Epithelial cell of prostate (primary cell): ENCODE measurements at regions not wholly inside any gene's neighbourhood (a gene's known extent, or its start where the extent isn't known, plus 50 kb on each side); places are given as distances from the start of the nearest gene placed in this dataset.
A peak's percentile ranks its signal among the peaks of the same experiment; 100 is the strongest.
"Not testable (repeated sequence)": the region's sequence is repeated elsewhere in the genome, so short reads cannot be mapped to it uniquely, and the experiment has no call there.

Experiments
- DNase-seq: peaks from one replicate; pipeline ENCODE4 v3.0.0-alpha.2; 2011; ENCODE audit warnings: low read depth, low spot score
- H3K27ac ChIP-seq: fragments of 450-650 bp; 2 replicates; pipeline ENCODE4 v1.5.1; 2017; ENCODE audit warnings: mild to moderate bottlenecking

DNA sequence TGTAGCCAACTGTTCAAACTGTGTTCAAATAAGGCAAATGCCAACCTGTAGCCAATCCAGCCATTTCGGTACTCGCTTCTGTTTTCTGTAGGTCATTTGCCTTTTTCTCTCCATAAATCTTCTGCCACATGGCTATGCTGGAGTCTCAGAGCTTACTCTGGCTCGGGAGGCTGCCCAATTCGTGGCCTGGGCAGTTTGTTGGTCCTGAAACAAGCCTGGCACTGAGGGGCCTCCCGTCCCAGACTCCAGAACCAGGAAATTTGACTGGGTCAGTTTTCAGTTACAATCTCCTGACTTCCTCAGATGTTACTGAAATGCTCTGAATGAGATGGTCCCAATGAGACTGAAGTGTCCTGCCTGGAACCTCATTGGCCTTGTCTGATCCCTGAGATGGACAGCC lies 120.8 kb upstream of the NPAS2 start:
- no peak overlapping the region for H3K27ac ChIP-seq
- no peak for DNase-seq

DNA sequence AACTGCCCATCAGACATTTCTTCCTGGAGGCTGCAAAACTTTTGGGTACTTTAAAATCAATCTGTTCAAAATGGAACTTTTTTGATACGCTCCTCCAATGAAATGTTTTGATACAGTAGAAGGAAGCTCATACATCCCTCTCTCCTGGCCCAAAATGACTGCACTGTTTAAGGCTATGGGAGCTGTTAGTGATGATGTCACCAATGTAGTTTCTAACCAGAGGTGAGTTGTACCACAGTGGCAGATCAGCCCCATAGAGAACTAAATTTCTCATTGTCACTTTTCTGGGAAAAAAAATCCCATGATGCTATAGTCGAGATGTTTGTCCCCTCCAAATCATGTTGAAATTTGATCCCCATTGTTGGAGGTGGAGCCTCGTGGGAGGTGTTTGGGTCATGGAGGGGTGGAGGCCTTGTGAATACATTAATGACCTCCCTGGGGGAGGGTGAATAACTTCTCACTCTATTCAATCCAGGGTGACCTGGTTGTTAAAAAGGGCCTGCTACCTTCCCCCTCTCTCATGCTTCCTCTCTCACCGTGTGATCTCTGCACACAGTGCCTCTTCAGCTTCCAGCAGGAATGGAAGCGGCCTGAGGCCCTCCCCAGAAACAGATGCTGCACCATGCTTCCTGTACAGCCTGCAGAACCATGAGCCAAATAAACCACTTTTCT lies 117.4 kb upstream of the NPAS2 start:
- no peak overlapping the region for H3K27ac ChIP-seq

DNA sequence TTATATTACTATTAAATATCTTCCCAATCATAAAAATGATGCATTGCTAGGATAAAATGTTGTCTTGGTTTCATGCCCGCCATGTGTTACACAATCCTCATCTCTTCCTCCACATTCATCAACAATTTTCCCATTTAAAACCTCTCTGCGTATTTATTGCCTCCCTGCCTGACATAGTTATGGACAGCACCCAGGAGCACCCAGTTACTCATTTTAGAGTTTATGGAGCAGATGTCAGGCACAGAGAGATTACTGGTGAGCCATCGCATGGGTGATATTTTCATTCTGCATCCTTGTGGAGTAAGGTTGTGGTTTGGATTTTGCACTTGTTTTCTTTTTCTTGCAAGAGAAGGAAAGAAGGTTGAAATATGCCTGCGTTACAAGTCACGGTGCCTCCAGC lies 116.7 kb upstream of the NPAS2 start:
- no peak for DNase-seq
- H3K27ac ChIP-seq: no peak overlapping the region

More for the DNA sequence above, 117.4 kb upstream of the NPAS2 start:
- no peak for DNase-seq

DNA sequence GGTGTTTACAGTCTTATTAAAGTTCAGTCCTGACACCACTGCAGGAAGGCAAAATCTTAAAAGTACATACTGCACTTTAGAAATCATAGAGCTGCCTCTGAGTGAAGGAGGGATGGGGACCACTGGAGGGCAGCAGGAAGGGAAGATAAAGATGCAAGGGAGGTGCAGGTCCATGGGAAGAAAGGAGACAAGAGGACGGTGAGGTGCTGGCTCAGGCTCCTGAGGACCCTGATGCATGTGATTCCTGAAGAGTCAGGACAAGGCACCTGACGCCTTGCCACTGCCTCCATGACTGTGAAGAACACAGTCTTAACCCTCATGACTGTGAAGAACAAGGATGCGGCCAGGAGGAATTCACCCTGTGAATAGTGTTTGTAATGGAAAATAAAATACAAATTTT lies 116.2 kb upstream of the NPAS2 start:
- H3K27ac ChIP-seq: no peak overlapping the region
- DNase-seq: no peak

GRCh38 chr2:100704156-100704555 lies 115.8 kb upstream of the NPAS2 start:
- no peak for DNase-seq
- H3K27ac ChIP-seq: no peak overlapping the region

DNA sequence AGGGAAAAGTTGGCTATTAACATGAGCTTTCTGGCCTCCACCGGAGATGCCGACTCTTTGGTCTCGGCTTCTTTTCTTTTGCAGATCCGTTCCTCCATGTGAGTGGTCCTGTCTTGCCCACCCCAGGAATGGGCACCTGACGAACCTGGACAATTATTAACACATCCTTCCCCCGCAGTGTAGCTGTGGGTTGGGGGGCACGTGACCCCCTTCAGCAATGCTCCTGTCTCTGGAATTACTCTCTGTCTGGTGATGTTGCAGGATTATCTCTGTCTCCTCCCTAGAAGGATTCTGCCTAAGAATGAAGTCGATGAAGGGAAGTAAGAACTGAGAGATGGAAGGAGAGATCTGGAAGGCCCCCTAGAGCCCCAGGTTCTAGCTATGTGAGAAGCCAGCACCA lies 115.2 kb upstream of the NPAS2 start:
- no peak for DNase-seq

GRCh38 chr2:100707016-100707947 lies 112.7 kb upstream of the NPAS2 start:
- H3K27ac ChIP-seq: peak overlapping the region; percentile 31
- DNase-seq: no peak

More for the DNA sequence above, 115.2 kb upstream of the NPAS2 start:
- no peak overlapping the region for H3K27ac ChIP-seq

DNA sequence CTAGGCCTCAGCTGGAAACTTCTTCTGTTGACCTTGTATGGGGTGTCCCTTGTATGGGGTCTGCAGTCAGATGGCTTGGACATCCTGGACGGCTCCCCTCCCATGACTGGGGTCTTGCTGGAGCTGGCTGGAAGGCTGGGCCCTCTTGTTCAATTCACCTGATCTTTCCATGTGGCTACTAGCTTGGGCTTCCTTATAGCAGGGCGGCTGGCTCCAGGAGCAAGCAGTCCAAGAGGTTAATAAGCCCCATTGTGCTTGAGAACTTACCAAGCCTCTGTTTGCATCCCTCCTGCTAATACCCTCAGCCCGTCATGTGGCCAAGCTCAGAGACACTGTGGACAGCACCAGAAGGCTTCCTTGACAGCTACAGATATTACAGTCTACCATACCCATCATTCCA lies 111.6 kb upstream of the NPAS2 start:
- no peak overlapping the region for H3K27ac ChIP-seq
- no peak for DNase-seq

DNA sequence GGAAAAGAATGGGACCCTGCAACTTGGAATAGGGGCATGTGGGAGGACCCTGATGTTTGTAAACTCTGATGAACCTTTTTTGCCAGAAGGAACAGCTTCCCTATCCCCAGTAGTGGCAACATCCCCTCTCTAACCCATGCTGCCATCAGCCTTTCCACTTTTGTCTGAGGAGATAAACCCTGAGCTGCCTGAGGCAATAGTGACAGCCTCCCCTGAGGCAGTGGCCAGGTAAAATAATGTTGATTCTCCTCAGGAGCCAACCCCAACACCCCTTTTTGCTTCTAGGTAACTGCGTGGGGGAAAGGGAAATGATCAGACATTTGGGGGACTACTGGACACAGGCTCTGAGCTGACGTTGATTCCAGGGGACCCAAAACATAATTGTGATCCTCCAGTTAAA lies 106.8 kb upstream of the NPAS2 start:
- DNase-seq: no peak
- H3K27ac ChIP-seq: no peak overlapping the region

- not testable (repeated sequence) for H3K27ac ChIP-seq, DNase-seq
Observed at GRCh38 chr2:100714396-100715010, 105.4 kb upstream of the NPAS2 start.

DNA sequence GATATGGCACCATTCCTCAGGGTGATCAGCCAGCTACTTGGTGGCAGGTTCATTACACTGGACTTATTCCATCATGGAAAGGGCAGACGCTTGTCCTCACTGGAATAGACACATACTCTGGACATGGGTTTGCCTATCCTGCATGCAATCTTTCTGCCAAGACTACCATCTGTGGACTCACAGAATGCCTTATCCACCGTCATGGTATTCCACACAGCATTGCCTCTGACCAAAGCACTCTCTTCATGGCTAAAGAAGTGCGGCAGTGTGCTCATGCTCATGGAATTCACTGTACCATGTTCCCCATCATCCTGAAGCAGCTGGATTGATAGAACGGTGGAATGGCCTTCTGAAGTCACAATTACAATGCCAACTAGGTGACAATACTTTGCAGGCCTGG lies 104.1 kb upstream of the NPAS2 start:
- not testable (repeated sequence) for DNase-seq, H3K27ac ChIP-seq

DNA sequence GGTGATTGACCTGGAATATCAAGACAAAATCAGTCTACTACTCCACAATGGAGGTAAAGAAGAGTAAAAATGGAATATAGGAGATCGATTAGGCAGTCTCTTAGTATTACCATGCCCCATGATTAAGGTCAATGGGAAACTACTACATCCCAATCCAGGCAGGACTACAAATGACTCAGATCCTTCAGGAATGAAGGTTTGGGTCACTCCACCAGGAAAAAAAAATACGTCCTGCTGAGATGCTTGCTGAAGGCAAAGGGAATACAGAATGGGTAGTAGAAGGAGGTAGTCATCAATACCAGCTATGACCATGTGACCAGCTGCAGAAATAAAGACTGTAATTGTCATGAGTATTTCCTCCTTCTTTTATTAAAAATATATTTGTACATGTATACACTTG lies 103.4 kb upstream of the NPAS2 start:
- no peak for DNase-seq
- H3K27ac ChIP-seq: no peak overlapping the region

DNA sequence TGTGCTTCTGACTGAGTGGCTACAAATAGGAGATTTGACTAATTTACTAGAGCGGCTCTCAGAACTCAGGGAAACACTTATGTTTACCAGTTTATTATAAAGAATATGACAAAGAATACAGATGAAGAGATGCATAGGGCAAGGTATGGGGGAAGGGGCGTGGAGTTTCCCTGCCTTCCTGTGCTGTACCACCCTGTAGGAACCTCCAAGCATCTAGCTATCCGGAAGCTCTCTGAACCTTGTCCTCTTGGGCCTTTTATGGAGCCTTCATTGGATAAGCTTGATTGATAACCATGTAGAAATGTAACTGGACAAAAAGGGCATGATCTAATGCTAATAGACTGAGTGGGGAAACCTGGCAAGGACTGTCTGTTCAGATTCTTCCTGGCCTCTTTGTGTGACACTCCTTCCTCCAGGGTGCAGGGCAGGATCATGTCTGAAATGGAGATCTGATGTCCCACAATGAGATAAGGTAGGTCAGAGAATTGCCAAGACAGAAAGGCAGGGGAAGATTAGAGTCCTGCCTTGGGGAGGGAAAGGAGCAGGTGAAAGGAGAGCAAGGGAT lies 101.8 kb upstream of the NPAS2 start:
- no peak for DNase-seq
- no peak overlapping the region for H3K27ac ChIP-seq

GRCh38 chr2:100720445-100720844 lies 99.5 kb upstream of the NPAS2 start:
- no peak overlapping the region for H3K27ac ChIP-seq
- DNase-seq: no peak

- no peak overlapping the region for H3K27ac ChIP-seq
- peak; percentile 31 for DNase-seq
Observed at GRCh38 chr2:100721693-100722092, 98.2 kb upstream of the NPAS2 start.

DNA sequence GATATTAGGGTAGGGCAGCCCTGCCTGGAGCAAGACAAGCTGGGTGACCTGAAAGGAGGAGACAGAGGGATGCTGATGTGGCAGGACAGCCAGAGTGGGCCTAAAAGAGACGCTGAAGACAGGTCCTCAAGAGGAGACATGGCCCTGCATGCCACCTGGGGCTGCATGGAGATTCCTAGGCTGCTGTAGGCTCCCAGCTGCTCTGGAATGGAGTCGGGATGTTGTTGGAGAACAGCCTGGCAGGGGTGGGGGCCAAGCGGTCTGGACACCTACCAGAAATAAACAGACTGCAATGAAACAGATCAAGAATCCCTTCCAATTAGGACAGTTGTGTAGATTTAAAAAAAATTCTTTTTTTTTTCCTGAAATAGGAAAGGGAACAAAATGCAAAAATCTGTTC lies 97.8 kb upstream of the NPAS2 start:
- no peak overlapping the region for H3K27ac ChIP-seq
- no peak for DNase-seq

- H3K27ac ChIP-seq: no peak overlapping the region
- no peak for DNase-seq
Observed at GRCh38 chr2:100726866-100727265, 93.1 kb upstream of the NPAS2 start.

- DNase-seq: no peak
Observed at GRCh38 chr2:100730290-100730868, 89.6 kb upstream of the NPAS2 start.

GRCh38 chr2:100731535-100731981 lies 88.4 kb upstream of the NPAS2 start:
- peak; percentile 75 for DNase-seq
- H3K27ac ChIP-seq: peak overlapping the region; percentile 90

More at GRCh38 chr2:100730290-100730868, 89.6 kb upstream of the NPAS2 start:
- peak overlapping the region; percentile 90 for H3K27ac ChIP-seq
